ENCODE measurements at regions not wholly inside any gene's neighbourhood (a gene's known extent, or its start where the extent isn't known, plus 50 kb on each side); places are given as distances from the start of the nearest gene placed in this dataset.

- DNase-seq: no peak
Measured at GRCh38 chr6:12384357-12384912, 94.3 kb downstream of the EDN1 start.

- no peak for DNase-seq
Measured at GRCh38 chr6:12385316-12385715, 95.2 kb downstream of the EDN1 start.

DNA sequence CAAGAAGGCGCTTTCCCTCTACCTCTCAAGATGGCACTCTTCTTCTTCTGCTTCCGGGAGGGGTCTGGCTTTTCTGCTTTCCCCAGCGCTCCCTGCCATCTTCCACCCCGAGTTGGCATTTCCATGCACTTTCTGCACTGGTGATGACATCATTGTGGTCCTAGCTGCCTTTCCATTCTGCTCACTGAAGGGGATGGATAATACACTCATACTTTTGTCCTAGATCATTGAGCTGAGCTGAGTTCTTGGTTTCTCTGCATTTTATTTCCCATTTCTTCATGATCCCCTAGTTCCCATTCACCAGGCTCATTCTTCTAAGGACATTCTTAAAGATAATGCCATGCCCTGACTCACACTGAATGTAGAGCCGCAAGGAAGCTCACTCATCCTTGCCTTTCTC, 96.7 kb downstream of the EDN1 start:
- DNase-seq: no peak

DNA sequence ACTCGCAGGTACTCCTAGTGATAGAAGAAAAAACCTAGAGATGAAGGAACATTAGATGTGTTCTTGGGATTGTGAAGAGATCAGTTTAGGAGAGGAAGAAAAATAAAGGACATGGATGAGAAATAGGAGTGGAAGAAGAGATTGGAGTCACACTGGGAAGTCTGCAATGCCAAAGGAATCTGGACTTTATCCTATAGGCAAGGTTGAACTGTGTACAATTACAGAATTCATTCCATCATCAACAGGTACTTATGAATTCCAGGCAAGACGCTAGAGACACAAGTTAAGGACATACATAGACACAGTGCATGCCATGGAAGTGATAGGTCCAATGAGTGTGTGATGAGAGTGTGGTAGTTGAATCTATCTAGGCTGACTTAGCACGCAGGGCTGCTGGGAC, 101.3 kb downstream of the EDN1 start:
- DNase-seq: no peak

DNA sequence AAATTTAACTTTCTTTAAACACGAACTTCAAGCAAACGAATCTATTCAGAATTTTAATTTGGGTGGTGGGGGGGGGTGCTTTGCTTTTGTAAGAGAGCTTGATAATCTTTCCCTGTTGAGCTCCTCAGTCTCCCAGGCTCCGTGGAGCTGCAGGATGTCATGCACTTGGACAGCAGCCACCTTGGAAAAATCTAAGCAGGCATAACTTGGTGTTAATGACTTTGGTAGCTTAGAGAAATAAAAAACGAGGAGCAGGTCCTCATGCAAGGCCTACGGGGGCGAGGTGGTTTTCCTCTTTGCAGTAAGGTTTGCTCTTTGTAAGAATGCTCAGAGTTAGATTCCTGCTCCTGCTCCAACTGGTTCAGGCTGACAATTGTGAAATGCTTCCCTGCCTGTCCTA, 102.3 kb downstream of the EDN1 start:
- DNase-seq: no peak

DNA sequence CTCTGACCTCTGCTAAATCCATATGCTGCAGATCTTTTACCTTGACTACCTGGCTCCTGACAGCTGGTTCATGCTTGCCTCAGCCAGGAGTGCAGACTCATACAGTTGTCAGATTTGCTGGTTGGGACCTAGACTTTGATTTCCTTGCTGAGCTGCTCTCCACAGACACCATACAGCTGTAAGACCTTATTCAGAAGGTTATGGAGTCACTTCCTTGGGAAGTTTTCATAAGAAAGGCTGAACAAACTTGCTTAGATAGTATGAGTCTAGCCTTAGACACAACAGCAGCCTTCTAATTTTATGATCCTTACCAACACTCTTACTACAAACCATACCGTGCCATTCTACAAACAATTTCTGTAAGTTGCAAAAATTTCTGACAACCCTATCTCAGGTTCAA, 102.9 kb downstream of the EDN1 start:
- no peak for DNase-seq

- no peak for DNase-seq
Measured at GRCh38 chr6:12394170-12394569, 104.0 kb downstream of the EDN1 start.

DNA sequence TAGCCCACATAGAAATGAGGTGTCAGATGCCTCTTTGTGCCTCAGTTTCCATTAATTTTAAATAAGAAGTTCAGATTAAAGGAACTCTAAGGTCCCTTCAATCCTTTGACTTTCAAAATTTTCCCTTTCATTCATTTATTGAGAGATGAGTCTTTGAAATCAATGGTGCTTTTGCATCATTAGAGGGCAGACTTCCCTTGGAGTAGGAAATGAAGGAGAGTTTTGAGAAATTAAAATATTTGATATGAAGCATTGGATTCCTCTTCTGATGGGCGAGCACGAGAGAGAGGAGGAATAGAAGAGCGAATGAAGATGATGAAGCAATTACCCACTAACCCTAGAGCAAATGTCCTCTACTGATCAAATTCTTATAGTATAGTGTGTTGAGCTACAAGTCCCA, 105.7 kb downstream of the EDN1 start:
- no peak for DNase-seq

DNA sequence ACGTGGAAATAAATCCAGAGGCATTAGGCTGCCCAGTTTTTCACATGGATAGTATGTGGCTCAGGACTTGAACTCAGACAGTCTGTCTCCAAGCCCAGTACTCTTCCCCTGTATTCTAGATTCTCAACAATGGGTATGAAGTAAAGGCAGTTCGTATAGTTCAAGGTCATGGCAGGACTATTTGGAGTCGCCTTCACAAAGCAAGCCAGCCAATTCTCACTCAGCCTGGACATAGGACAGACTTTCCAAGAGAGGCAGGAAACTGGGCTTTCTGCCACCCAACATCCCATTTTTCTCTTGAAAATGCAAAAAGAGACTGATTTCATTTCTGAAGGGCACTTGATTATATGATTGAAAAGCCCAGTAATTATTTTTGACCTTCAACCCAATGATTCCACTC, 111.0 kb downstream of the EDN1 start:
- no peak for DNase-seq

DNA sequence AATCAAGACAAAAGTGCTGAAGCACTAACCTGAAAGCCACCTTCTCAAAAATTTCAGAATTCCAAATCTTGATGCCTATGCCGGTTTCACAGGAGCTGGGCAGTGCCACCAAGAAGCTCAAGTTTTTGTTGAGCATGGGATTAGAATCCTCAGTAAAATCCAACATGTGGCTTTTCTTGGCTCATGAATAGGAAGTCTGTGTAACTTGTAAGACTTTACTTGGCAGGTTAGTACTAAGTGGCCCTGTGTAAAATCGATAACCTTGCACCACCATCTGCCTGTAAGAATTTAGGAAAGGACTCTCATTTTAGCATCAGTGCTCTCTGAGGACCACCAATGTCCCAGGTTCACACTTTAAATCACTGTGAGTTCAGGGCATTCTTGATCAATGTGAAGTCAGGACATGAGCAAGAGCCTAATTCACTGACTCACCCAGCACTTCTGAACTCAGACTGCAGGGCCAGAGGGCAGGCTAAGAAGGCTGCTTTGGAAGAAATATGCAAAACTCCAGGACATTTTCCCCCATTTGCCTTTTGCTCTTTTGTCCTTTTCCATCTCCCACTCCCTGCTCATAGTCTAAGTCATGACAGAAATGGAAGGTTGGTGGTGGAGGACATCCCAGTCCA, 113.2 kb downstream of the EDN1 start:
- no peak for DNase-seq

DNA sequence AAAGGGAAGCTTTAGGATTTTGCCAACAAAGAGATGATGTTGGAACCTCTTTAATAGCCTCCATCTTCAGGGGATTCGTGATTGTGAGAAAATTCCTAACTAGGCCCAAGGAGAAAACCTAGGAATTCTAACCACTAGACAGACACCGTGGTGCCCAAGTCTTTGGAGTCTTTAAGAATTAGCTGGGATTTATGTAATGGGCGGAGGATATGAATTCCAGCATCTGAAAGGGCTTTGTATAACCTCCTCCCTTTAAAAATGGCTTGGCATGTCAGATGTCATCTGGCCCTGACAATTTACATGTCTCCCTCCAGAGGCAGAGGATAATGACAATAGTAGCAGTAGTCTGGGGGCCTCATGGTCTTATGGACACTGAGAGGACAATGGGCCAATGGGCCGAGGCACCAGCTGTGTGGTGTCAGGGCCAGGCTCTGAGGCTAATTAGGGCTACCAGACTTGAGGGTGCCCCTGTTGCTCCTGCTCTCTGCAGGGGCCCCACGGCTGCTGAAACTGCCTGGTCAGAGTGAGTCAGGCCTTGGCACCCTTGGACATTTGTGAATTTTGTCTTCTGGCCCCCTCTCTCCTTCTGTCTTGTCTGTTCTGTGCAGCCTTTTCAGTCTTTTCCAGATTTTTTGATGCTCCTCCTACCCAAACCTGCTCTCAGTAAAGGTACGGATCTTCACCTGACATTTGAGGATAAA, 113.9 kb downstream of the EDN1 start:
- DNase-seq: no peak

DNA sequence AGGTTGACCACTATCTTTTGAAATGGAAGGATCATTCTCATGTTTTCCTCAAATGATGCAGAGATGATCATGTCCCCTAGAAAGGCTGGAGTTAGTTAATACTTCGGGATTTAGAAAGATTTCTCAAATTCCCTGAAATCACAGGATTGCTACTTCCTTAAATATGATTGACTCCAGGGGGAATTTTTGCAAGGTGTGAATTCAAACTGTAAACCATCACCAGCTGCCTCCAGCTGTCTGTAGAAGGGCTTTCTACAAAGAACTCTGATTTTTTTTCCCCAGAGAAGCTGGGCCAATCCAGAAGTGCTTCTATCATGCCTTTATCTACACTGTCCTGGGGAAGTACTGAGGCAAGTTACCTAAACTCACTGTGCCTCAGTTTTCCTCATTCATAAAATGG, 114.5 kb downstream of the EDN1 start:
- no peak for DNase-seq

DNA sequence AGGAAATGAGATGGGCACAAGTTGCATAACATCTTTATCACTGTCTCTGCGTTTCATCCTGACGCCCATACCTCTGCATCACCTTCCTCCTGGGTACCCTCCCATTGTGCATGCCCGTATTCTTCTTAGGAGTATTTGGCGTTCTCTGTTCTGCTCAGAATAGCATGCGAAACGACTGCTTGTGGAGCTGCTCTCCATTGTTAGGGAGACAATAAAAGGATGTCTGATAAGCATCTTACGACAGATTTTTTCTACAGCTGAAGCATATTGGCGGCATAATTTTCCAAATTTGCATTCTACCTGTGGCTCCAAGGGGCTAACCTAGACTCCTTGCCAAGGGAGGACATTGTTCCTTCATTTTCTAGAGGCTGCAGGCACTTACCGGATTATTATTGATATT, 118.6 kb downstream of the EDN1 start:
- no peak for DNase-seq

GRCh38 chr6:12410946-12411345, 120.8 kb downstream of the EDN1 start:
- DNase-seq: no peak

DNA sequence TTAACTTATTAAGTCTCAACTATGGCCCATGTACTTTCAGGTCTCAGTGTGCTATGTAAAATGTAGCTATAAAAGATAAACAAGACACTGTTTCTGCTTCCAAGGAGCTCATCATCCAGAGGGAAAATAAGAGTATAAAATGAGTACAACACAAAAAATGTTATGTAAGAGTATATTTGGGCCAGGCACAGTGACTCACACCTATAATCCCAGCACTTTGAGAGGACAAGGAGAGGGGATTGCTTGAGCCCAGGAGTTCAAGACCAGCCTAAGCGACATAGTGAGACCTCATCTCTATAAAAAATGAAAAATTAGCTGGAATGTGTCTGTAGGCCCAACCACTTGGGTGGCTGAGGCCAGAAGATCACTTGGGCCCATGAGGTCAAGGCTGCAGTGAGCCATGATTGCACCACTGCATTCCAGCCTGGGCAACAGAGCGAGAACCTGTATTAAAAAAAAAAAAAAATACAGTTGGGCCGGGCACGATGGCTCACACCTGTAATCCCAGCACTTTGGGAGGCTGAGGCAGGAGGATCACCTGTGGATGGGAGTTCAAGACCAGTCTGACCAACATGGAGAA, 124.0 kb downstream of the EDN1 start:
- DNase-seq: no peak

DNA sequence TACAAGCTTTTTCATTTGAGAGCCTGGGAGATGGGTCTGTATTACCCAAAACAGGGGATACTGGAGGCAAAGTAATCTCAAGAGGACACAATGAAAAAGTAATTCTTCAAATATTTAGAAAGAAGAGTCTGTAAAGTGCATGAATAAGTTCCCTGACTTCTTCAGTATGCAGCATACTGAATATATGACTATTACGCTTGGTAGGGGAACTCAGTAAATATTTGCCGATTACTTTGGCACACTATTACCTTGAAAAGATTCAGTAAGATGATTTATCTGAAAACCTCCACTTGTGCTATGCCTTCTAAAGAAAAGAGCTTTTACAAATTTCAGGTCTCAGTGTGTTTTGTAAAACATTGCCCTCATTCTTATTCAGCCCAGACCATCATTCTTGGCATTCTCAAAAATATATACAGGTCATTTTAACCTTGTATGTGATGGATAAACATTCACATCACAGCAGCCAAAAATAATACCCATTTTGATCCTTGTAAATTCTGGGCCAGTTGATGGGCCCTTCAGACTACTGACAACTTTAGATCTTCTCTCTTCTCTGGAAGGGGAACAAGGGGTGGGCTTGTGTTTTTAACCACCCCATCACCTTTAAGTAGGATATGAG, 125.9 kb downstream of the EDN1 start:
- DNase-seq: no peak

DNA sequence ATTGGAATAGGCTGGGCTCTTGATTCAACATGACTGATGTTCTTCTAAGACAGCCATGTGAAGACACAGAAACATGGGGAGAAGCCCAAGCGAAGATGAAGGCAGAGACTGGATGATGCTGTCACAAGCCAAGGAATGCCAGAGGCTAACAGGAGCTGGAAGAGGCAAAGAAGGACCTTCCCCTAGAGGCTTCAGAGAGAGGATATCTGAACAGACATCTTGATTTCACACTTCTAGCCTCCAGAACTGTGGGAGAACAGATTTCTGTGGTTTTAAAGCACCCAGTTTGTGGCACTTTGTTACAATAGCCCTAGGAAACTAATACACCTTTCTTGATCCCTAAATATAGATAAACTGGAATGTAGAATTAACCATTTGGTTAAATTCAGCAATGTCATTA, 127.0 kb downstream of the EDN1 start:
- DNase-seq: no peak

- DNase-seq: no peak
Measured at GRCh38 chr6:12418946-12419345, 128.8 kb downstream of the EDN1 start.

DNA sequence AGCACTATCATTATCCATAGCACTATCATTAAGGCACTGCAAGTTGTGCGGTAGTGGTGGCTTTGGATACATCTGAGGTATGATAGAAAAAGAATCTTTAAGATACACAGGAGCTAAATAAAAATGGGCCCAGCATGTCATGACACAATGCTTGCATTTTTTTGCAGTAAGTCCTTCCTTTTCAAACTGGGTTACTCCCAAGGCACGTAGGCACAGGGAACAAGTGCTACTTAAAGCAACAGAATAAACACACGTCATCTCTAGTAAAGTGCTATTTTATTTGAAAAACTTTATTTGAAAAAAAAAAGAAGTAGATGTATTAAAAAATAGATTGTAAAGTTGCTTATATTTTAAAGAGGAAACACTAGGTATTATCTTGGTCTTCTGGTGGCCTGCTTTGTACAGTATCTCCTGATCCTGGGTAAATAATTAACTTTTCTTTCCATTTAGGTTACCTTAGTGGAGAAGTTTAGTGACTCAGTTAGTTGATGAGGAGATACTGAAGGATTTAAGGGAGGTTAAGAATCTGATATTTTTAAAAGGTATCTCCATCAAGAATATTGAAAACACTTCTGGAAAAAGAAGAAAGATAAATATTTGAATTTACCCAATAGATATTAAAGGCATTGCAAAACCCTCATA, 129.6 kb downstream of the EDN1 start:
- DNase-seq: no peak

GRCh38 chr6:12420626-12421025, 130.5 kb downstream of the EDN1 start:
- DNase-seq: no peak

DNA sequence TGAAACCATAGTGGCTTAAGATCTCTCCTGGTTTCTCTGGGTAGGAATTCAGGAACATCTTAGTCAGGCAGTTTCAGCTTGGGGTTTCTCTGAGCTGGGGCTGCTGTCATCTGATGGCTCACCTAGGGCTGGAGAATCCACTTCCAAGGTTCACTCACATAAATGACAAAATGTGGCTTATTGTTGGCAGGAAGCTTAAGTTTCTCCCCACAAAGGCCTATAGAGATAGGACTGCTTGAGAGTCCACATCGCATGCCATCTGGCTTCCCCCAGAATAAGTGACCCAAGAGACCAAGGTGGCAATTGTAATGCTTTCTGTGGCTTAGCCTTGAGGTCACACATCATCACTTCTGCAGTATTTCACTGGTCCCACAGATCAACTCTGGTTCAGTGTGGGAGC, 131.4 kb downstream of the EDN1 start:
- no peak for DNase-seq

DNA sequence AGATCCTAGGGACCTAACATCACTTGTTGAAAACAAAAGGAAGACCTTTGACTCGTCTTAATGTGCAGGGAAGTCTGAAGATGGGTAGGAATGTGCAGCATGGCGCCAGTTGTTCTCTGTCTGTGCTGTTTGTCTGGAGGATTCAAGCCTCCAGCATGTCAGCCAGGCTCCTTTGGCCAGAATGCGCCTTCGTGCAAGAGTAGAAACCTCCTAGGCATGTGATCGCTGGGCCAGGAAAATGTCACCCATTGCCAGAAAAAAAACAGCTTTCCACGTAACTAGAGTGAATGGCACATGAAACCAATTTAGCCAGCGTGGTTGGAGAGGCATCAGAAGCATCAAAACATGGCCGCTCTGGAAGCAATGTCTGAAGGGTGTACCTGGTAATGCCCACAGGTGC, 132.7 kb downstream of the EDN1 start:
- no peak for DNase-seq

DNA sequence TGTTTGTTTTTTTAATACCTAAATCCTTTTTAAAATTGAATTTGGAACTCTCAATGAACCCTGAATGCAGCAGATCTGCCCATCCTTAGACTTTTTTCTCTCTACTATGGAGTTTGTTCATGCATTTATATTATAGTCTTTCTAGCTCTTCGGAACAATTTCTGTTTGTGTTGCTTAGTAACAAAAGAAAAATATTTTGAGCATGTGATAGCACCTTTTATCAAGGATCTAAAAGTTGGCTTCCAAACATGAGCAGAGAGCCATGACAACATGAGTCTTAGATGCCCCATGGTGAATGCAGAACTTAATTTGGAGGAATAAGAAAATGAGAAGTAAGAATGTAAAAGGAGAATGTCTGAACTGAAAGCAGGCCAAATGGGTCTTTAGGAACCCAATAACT, 133.7 kb downstream of the EDN1 start:
- no peak for DNase-seq

- DNase-seq: no peak
Measured at GRCh38 chr6:12426121-12426520, 136.0 kb downstream of the EDN1 start.
